ENCODE measurements at regions not wholly inside any gene's neighbourhood (a gene's known extent, or its start where the extent isn't known, plus 50 kb on each side); places are given as distances from the start of the nearest gene placed in this dataset.
"Not testable (repeated sequence)": the region's sequence is repeated elsewhere in the genome, so short reads cannot be mapped to it uniquely, and the experiment has no call there.

DNA sequence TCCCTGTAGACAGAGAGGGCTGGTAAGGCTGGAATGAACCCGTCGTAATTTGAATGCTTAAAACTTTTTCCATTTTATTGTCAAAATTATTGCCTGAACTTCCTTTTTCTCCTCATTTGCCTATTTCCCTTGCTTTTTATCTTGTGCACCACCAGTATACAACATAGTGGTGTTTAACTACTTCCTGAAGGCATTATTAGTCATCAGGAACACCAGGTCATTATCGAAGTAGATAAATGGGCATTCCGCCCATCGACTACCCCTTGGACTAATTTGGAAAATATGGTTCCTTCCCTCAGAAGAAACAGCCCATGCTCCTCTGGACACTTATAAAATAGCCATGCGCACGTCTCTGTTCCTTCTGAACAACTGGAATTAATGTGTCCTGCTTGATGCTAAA lies 232.1 kb downstream of the TM9SF2 start:
- DNase-seq: no peak

DNA sequence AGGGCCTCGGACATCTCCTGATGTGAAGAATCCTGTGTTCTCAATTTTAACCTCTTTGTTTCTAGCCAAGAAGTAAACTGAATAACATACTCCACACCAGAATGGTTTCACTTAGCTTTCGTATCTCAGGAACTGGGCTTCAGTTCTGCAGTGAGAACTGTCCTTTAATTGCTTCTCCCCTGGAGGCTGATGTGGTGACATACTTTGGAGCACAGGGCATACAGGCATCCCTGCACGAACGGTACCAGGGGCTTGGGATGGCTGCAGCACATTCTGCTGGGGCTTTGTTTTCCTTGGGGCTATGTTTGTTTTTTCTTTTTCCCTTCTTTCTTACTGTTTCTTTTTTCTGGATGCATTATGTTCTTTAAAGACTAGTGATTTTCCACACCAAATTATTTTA lies 230.5 kb downstream of the TM9SF2 start:
- no peak for DNase-seq

DNA sequence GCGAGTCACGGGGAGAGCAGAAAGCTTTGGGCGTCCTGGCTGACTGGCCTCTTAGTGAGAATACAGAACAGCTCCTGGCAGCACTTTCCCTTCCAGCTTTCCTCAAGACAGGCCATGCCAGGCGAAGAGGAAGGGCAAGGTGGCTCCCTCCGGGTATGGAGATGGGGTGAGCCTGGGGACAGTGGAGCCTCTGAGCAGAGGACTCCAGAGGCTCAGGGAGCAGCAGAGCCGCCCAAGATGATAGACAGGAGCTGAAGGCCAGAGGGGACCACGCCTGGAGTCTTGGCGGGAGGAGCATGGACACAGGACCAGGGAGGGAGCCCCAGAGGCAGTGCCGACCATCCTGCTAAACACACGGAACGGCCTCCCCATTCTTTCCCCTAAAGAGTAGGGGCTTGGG lies 229.1 kb downstream of the TM9SF2 start:
- DNase-seq: no peak

- DNase-seq: no peak
Measured at GRCh38 chr13:99729745-99730144, 228.5 kb downstream of the TM9SF2 start.

GRCh38 chr13:99727651-99728050 lies 226.4 kb downstream of the TM9SF2 start:
- DNase-seq: not testable (repeated sequence)

DNA sequence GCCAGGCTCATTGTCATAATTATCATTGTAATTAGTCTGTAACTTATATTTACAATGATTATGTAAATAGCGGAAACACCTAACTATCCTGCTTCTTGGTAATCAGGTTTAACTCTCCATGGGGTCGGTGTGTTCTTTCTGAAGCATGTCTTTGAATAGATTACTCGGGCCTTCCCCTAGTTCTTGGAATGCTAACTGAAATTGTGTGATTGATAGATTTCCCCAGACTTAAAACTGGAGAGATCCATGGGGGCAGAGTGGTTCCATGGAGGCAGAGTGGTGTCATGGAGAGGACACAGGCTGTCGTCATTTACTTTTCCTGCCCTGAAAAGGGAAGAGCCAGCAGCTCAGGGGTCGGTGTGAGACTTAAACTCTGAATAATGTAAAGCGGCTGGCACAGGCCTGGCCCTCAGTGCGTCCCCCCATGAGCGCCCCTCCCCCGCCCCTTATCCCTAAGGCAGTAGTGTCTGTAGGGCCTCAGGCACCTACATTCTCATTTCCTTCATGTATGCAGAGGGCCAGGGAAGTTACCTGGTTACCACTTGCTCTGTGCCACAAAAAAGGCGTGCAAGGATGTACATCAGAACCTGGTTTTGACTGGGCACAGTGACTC lies 225.1 kb downstream of the TM9SF2 start:
- DNase-seq: no peak

DNA sequence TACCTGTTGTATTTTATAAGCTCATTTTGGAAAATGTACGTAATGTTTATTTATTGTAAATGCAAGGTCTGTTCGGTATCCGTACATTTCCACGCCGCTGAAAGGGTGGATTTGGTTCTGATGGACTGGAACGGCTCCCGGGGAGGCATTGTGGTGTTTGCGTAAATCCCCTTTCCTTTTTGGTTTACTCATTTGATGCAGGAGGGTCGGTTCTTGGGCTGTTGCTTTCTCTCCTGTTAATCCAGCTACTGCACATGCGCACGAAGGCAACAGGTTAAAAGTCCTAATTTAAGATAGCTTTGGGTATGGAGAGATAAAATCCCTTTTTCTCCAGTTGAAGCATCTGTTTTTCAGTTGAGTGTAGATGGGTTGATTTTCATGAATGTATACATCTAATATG lies 224.4 kb downstream of the TM9SF2 start:
- DNase-seq: no peak

- no peak for DNase-seq
Measured at GRCh38 chr13:99724633-99725517, 223.6 kb downstream of the TM9SF2 start.

DNA sequence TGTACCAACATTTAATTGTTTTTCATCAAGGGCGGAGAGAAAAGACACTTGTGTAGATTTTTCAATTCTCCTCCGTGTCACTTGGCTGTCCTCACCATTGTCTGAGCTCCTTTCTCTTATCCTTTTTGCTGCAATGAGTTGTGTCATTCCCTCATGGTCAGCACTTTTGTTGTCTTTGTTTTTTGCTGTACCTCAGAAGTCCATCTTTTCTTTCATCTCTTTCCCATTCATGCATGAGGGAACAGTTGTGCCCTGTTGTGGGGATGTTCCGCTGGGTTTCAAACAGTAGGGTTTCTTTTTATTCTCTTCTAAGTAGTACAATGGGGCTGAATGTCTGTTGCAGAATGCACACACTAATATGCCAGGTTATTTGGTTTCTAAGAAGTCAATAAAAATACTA lies 222.6 kb downstream of the TM9SF2 start:
- no peak for DNase-seq

DNA sequence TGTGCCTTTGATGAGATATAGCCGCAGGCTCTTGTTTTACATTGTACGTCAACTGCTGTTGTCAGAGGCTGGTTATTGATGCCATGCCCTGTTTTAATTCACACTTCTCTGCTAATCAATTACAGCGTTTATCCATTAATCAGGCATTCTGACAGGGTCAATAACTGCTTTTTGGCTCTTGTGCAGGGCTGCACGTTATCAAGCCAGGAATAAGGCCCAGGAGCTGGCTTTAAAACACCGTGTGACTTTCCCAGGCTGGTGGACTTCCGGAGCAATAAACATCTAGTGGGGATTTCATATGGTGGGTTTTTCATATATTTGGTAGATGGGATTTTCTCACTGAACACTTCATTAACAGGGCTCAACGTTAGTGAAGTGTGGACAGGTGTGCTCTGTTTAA lies 221.7 kb downstream of the TM9SF2 start:
- DNase-seq: no peak

DNA sequence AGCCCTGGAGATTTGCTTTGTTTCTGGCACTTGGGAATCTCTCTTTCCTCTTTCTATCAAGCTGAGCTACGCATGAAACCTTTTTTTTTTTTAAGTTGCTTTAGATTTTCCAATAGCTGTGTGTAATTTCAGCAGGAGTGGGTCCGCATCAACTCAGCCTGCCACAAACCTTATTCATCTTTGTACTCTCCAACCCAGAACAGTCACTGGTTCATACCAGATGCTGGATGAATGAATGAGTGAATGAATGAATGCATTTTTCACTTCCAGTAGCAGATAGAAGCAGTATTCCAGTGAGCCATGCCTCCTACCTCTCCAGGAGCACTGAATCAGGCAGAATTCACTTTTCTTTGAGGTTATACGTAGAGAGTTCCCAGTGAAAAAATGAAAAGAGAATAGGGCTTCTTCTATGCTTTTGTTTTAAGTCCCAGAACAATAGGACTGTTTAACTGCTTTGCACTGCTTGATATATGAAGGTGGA lies 221.1 kb downstream of the TM9SF2 start:
- DNase-seq: no peak

DNA sequence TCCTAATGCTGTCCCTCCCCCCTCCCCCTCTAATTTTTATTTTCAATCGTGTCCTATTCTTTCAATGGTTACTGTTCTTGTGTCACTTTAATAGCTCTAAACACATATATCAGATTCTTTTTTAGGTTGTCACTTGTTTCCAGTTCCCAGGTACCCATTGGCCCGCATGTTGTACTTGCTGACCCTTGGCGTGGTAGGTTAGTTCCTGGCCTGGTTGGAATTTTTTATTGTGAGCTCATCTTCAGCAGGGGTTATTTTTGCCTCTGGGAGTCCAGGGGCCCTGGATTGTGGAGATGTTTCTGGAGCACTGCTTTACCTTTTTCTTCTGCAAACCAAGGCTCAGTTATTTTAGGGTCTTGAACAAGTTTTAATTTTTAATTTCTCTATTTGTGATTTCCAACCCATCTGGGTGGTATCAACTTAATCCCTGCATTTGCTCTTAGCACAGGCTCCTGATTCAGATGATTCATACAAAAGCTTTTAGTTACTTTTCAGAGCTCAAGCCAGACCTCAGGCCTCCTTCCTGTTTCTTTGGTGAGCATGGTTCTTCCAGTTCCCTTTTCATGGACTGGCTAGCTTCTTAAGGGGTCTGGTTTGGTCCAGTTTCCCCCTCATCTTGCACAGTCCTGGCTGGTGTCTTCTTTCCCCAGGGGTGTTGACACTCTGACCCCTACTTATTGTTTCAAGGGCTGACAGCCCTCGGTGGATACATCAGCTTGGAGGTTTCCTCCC lies 220.5 kb downstream of the TM9SF2 start:
- DNase-seq: no peak

DNA sequence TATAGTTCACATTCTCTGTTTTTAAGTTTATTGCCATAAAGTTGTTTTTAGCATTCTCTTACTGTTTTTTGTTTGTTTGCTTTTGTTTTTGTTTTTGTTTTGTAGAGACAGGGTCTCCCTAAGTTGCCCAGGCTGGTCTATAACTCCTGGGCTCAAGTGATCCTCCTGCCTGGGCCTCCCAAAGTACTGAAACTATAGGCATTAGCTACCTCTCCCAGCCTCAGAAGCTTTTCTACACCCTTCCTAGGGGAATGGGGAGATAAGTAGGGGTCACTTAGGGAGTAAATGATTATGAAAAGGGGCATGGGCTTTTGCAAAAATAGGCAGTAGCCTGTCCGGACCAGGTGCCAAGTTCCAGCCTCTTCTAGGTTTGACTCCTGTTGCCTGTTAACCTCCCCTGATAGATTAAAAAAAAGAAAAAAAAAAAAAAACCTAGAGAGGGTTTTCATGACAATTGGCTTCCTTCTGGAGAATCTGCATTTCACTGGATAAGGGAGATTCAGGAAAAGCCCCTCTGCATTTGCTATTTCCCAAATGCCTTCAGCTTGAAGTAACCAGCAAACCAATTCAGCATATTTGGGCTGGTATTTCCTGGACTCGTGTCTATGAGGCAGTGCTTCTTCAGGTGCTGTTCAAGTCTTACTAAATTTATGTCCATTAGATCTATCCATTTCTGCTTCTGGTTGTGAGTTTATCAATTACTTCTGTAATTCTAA lies 216.8 kb downstream of the TM9SF2 start:
- no peak for DNase-seq

- no peak for DNase-seq
Measured at GRCh38 chr13:99709134-99709533, 207.9 kb downstream of the TM9SF2 start.

GRCh38 chr13:99704390-99704789 lies 203.1 kb downstream of the TM9SF2 start:
- DNase-seq: no peak

DNA sequence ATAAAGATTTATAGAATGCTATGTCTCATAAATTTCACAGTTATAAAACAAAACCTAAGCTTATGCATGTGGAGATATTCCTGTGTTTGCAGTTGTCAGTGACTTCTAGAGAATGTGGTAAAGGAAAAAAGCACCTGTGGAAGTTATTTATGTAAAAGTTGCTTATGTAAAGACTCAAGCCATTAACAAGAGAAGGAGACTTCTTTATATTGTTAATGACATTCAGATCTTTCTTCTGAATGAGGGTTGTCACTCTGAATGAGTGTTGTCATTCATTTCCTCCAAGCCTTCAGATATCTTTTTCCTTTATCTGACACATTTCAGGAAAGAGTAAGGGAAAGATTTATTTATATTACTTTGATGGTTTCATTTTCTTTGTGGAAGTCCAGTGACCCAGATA lies 202.6 kb downstream of the TM9SF2 start:
- no peak for DNase-seq

GRCh38 chr13:99702687-99703319 lies 201.5 kb downstream of the TM9SF2 start:
- no peak for DNase-seq

GRCh38 chr13:99700468-99700867 lies 199.2 kb downstream of the TM9SF2 start:
- no peak for DNase-seq

- no peak for DNase-seq
Measured at GRCh38 chr13:99698816-99699099, 197.5 kb downstream of the TM9SF2 start.

- DNase-seq: no peak
Measured at GRCh38 chr13:99698010-99698815, 196.9 kb downstream of the TM9SF2 start.

GRCh38 chr13:99695857-99696256 lies 194.6 kb downstream of the TM9SF2 start:
- DNase-seq: no peak

All from cerebellar nuclear complex (tissue), 1 donor.